Thoracic aorta (tissue), 2 donors: ENCODE measurements at regions not wholly inside any gene's neighbourhood (a gene's known extent, or its start where the extent isn't known, plus 50 kb on each side); places are given as distances from the start of the nearest gene placed in this dataset.

ENCODE experiments used
- ATAC-seq: fragments of 150-250 bp; one replicate; pipeline ENCODE4 v1.8.0; 2017; ENCODE audit warnings: low read depth; ENCODE audit not compliant: insufficient number of reproducible peaks, low FRiP score
- DNase-seq: peaks from one replicate; pipeline ENCODE4 v3.0.0-alpha.2; 2020; ENCODE audit warnings: low spot score
- H3K27ac ChIP-seq, 2 donors: fragments of 200-600 bp; sonication (generic); 1 replicate in 1 of 2; 2 replicates in 1 of 2; pipeline ENCODE4 v1.5.1; 2016; ENCODE audit warnings: mild to moderate bottlenecking in 2 of 2, moderate library complexity in 2 of 2
- H3K27me3 ChIP-seq: fragments of 200-600 bp; sonication (generic); replicated peaks from 2 replicates; pipeline ENCODE4 v1.6.0; 2016; ENCODE audit warnings: mild to moderate bottlenecking; ENCODE audit not compliant: insufficient read depth
- H3K36me3 ChIP-seq: fragments of 200-600 bp; sonication (generic); one replicate; pipeline ENCODE4 v1.5.1; 2016
- H3K4me1 ChIP-seq, 2 donors: fragments of 200-600 bp; sonication (generic); 1 replicate in 1 of 2; 2 replicates in 1 of 2; pipeline versions ENCODE4 v1.5.1 to v1.6.0; 2016; ENCODE audit warnings: low read depth in 2 of 2, mild to moderate bottlenecking in 1 of 2; ENCODE audit not compliant: control insufficient read depth in 1 of 2
- H3K4me3 ChIP-seq: fragments of 200-600 bp; sonication (generic); 2 replicates; pipeline ENCODE4 v1.5.1; 2016; ENCODE audit warnings: mild to moderate bottlenecking
- H3K9me3 ChIP-seq: fragments of 200-600 bp; sonication (generic); 2 replicates; pipeline ENCODE4 v1.5.1; 2016
- CTCF ChIP-seq: fragments of 200-600 bp; sonication (generic); IDR thresholded peaks from one replicate; pipeline ENCODE4 v1.5.1; 2019; ENCODE audit warnings: antibody characterized with exemption

- DNase-seq: no peak
- H3K4me3 ChIP-seq: no peak overlapping the region
- H3K27me3 ChIP-seq: no peaks in the 10 kb centered on the region
- ATAC-seq: no peak
- H3K9me3 ChIP-seq: no peaks in the 10 kb centered on the region
- no peaks in the 10 kb centered on the region for H3K36me3 ChIP-seq
- TF ChIP-seq CTCF: no peak
- no peaks in the 10 kb centered on the region for H3K4me1 ChIP-seq
- no peak overlapping the region for H3K27ac ChIP-seq
Observed at GRCh38 chr1:187046293-187046692, 217.5 kb downstream of the PLA2G4A start.

DNA sequence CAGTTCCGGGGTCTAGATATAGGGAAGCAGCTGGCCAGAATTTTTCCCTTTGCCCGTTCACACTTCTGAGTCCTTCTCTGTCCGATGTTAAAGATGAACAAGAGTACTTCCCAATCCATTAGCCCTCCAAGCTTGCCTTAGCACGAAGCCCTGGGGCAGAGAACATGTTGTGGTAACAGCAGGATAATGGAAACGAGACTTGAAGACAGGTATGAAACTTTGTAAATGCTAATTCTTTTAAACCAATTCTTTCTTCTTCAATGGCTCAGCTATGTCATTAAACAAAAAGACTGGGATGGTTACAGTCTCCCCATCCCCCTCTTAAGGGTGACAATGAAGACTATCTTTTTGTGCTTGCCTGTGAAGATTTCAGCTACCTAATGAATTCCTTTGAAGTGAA lies 218.5 kb downstream of the PLA2G4A start:
- H3K36me3 ChIP-seq: no peaks in the 10 kb centered on the region
- no peaks in the 10 kb centered on the region for H3K4me1 ChIP-seq
- no peaks in the 10 kb centered on the region for H3K9me3 ChIP-seq
- no peak for DNase-seq
- H3K4me3 ChIP-seq: no peak overlapping the region
- H3K27ac ChIP-seq: no peak overlapping the region
- H3K27me3 ChIP-seq: no peaks in the 10 kb centered on the region
- no peak for ATAC-seq
- no peak for TF ChIP-seq CTCF

DNA sequence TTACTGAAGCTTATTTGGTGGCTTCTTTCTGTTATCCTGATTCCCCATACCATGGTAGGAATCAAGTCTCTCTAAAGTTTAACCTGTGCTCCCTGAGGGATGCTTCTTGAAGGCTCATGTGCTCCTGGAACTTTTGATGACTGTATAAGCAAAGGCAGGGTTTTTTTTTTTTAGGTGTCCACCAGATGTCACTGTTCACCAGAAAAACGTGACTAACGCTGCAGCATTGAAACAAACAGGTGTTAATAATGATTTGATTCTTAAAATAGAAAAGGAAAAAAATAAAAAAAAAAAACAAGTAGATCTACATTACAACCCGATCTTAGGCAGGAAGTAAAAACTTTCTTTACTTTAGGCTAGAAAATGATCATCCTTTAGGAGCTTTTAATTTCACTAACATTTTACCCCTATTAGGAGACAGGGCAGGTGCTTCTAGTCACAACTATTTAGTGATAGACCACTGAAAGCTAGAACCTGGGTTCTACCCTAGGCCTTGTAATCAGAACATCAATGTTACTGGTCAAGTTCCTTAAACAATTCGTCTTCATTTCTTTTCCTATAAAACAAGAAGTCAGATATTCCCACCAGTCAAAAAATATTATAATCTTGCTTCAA lies 223.0 kb downstream of the PLA2G4A start:
- TF ChIP-seq CTCF: peak; percentile 36
- no peaks in the 10 kb centered on the region for H3K9me3 ChIP-seq
- no peak for DNase-seq
- H3K4me3 ChIP-seq: no peak overlapping the region
- H3K27me3 ChIP-seq: no peaks in the 10 kb centered on the region
- no peak overlapping the region for H3K27ac ChIP-seq
- no peak for ATAC-seq
- no peaks in the 10 kb centered on the region for H3K36me3 ChIP-seq
- no peaks in the 10 kb centered on the region for H3K4me1 ChIP-seq

DNA sequence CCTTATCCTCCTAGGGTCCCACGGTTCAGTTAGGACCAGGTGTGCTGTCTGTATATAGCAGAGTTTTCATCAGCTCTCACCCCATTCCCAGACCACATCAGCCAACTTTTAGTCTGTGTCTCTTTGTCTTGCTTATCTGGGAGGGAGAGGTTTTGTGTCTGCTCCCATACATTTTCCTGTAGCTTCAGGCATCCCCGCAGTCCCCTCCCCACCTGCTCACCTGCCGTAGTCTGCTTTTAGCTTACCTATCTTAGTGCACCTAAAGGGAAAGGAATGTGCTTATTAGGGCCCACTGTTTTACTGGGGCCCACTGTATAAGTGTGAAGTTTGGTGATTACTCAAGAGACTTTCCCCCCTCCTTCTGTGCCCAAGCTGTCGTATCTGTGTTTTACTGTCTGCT lies 225.1 kb downstream of the PLA2G4A start:
- no peak overlapping the region for H3K27ac ChIP-seq
- no peaks in the 10 kb centered on the region for H3K9me3 ChIP-seq
- ATAC-seq (no peak), DNase-seq (no peak)
- H3K4me1 ChIP-seq: no peaks in the 10 kb centered on the region
- no peaks in the 10 kb centered on the region for H3K27me3 ChIP-seq
- H3K36me3 ChIP-seq: no peaks in the 10 kb centered on the region
- TF ChIP-seq CTCF: no peak
- H3K4me3 ChIP-seq: no peak overlapping the region

- Histone ChIP-seq H3K27me3 (no peaks in the 10 kb centered on the region), H3K4me3 (no peak overlapping the region), H3K27ac (no peak overlapping the region), H3K36me3 (no peaks in the 10 kb centered on the region), H3K9me3 (no peaks in the 10 kb centered on the region), H3K4me1 (no peaks in the 10 kb centered on the region)
- no peak for TF ChIP-seq CTCF
- DNase-seq (no peak), ATAC-seq (no peak)
Observed at GRCh38 chr1:187054862-187055757, 226.4 kb downstream of the PLA2G4A start.
